HEK293T (cell line): ENCODE measurements at regions not wholly inside any gene's neighbourhood (a gene's known extent, or its start where the extent isn't known, plus 50 kb on each side); places are given as distances from the start of the nearest gene placed in this dataset.

ENCODE experiments used
- ARNT ChIP-seq: fragments of 450-650 bp; IDR thresholded peaks from 2 replicates; pipeline ENCODE4 v1.6.1; 2017; ENCODE audit warnings: mild to moderate bottlenecking
- BHLHE40 ChIP-seq: fragments of 450-650 bp; IDR thresholded peaks from 2 replicates; pipeline ENCODE4 v1.6.1; 2016; ENCODE audit warnings: mild to moderate bottlenecking, moderate library complexity, borderline replicate concordance
- CTBP1 ChIP-seq: fragments of 450-650 bp; IDR thresholded peaks from 2 replicates; pipeline ENCODE4 v1.6.1; 2016; ENCODE audit warnings: borderline replicate concordance
- HDGF ChIP-seq: fragments of 450-650 bp; IDR thresholded peaks from 2 replicates; pipeline ENCODE4 v1.6.1; 2017; ENCODE audit warnings: antibody characterized with exemption, borderline replicate concordance
- LEF1 ChIP-seq: fragments of 450-650 bp; IDR thresholded peaks from 2 replicates; pipeline ENCODE4 v1.6.1; 2017; ENCODE audit warnings: mild to moderate bottlenecking, borderline replicate concordance
- NFRKB ChIP-seq: fragments of 450-650 bp; IDR thresholded peaks from 2 replicates; pipeline ENCODE4 v1.6.1; 2016; ENCODE audit warnings: mild to moderate bottlenecking, moderate library complexity
- SP1 ChIP-seq: fragments of 450-650 bp; IDR thresholded peaks from 2 replicates; pipeline ENCODE4 v1.6.1; 2017
- SUZ12 ChIP-seq: fragments of 450-650 bp; IDR thresholded peaks from 2 replicates; pipeline ENCODE4 v1.6.1; 2016; ENCODE audit warnings: mild to moderate bottlenecking
- TARDBP ChIP-seq: fragments of 450-650 bp; IDR thresholded peaks from 2 replicates; pipeline ENCODE4 v1.6.1; 2016

DNA sequence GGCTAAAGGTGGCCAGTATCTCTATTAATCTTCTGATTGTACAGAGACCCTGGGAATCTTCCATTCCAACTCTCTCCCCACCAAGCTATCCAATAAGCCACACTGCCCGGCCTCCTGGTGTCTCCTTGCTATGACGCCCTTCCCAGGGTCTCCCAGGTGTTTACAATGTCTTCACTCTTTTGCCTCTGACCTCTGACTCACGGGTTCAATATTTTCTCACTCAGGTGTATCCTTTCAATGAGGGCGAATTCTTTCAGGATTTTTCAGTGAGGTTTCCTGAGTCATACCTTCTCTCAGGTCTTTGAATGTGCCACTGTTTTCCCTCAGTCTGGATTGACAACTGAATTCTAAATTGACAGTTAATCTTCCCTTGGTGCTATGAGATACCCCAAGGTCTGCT lies 53.7 kb upstream of the IRX4 start:
- TF ChIP-seq ARNT (no peak), LEF1 (no peak), SUZ12 (no peak), HDGF (no peak), BHLHE40 (no peak), TARDBP (no peak), SP1 (no peak), NFRKB (no peak), CTBP1 (no peak)
